OCI-LY1 (cell line): ENCODE measurements at regions not wholly inside any gene's neighbourhood (a gene's known extent, or its start where the extent isn't known, plus 50 kb on each side); places are given as distances from the start of the nearest gene placed in this dataset.

Experiments used
- EZH2 ChIP-seq: fragments of 200-600 bp; sonication (generic), shearing (Covaris generic); IDR thresholded peaks from 2 replicates; pipeline ENCODE4 v1.8.0; 2017; ENCODE audit warnings: borderline replicate concordance, mixed run types, mild to moderate bottlenecking, antibody characterized with exemption, low read length, moderate library complexity, mixed read lengths
- TF ChIP-seq, protein P1 (sequence below): fragments of 200-600 bp; sonication (generic), shearing (Covaris generic); IDR thresholded peaks from 2 replicates; pipeline ENCODE4 v1.5.1; 2017; ENCODE audit warnings: mild to moderate bottlenecking, antibody characterized with exemption, low read length, moderate library complexity, mixed read lengths

DNA sequence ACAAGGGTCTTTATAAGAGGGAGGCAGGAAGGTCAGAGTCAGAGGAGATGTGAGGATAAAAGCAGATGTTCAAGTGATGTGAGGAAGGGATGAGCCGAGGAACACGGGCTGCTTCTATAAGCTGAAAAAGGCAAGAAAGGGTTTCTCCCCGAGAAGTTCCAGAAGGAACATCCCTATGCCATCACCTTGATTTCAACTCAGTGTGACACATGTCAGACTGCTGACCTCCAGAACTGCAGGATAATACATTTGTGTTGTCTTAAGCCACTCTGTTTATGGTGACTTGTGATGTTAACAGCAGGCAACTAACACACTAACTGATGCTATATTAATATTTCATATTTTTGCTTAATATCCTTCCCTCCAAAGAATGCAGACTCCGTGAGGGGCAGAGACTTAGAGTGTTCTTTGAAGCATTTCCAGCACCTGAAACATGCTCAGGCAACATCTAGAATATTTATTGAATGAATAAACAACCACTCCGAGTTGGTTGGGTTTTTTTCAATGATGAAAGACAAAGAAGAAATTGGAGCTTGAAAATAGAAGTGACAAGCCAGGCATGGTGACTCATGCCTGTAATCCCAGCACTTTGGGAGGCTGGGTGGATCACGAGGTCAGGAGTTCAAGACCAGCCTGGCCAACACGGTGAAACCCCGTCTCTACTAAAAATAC, 77.6 kb upstream of the ADRA1B start:
- TF ChIP-seq, protein P1, sequence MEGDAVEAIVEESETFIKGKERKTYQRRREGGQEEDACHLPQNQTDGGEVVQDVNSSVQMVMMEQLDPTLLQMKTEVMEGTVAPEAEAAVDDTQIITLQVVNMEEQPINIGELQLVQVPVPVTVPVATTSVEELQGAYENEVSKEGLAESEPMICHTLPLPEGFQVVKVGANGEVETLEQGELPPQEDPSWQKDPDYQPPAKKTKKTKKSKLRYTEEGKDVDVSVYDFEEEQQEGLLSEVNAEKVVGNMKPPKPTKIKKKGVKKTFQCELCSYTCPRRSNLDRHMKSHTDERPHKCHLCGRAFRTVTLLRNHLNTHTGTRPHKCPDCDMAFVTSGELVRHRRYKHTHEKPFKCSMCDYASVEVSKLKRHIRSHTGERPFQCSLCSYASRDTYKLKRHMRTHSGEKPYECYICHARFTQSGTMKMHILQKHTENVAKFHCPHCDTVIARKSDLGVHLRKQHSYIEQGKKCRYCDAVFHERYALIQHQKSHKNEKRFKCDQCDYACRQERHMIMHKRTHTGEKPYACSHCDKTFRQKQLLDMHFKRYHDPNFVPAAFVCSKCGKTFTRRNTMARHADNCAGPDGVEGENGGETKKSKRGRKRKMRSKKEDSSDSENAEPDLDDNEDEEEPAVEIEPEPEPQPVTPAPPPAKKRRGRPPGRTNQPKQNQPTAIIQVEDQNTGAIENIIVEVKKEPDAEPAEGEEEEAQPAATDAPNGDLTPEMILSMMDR, result no peak
- TF ChIP-seq EZH2, result no peak
